ENCODE measurements at regions not wholly inside any gene's neighbourhood (a gene's known extent, or its start where the extent isn't known, plus 50 kb on each side); places are given as distances from the start of the nearest gene placed in this dataset.

GRCh38 chrX:123064053-123064452, 120.0 kb upstream of the GRIA3 start:
- intact Hi-C loops (cut with DNase I) = no loop called here
- no peak for TF ChIP-seq POLR2A (IDR thresholded peaks at IDR 0.05)
- TF ChIP-seq EP300 (IDR thresholded peaks at IDR 0.05) = no peak
- TF ChIP-seq CTCF (IDR thresholded peaks at IDR 0.05) = no peak
- no peaks in the 10 kb centered on the region for H3K4me1 ChIP-seq (ENCODE audit: insufficient read depth)
- H3K36me3 ChIP-seq = no peaks in the 10 kb centered on the region
- no peak overlapping the region for H3K27ac ChIP-seq
- H3K9me3 ChIP-seq = no peaks in the 10 kb centered on the region
- no peaks in the 10 kb centered on the region for H3K27me3 ChIP-seq
- no peak for DNase-seq
- no peak overlapping the region for H3K4me3 ChIP-seq

GRCh38 chrX:123072686-123073385, 111.2 kb upstream of the GRIA3 start:
- Histone ChIP-seq H3K4me1 (ENCODE audit: insufficient read depth) (no peaks in the 10 kb centered on the region), H3K27ac (no peak overlapping the region), H3K9me3 (no peaks in the 10 kb centered on the region), H3K27me3 (no peaks in the 10 kb centered on the region), H3K36me3 (no peaks in the 10 kb centered on the region), H3K4me3 (no peak overlapping the region)
- no peak for TF ChIP-seq POLR2A (IDR thresholded peaks at IDR 0.05)
- TF ChIP-seq EP300 (IDR thresholded peaks at IDR 0.05) = no peak
- no peak for TF ChIP-seq CTCF (IDR thresholded peaks at IDR 0.05)
- 60 to 69% (median 61%) methylated on average over 3 of the region's 3 CpGs for WGBS, 3 donors
- intact Hi-C loops (cut with DNase I) = no loop called here
- no peak for DNase-seq

- H3K9me3 ChIP-seq = no peaks in the 10 kb centered on the region
- WGBS, 3 donors = 45 to 56% (median 54%) methylated on average over 4 of the region's 4 CpGs
- no peaks in the 10 kb centered on the region for H3K4me1 ChIP-seq (ENCODE audit: insufficient read depth)
- no peak overlapping the region for H3K27ac ChIP-seq
- intact Hi-C loops (cut with DNase I) = no loop called here
- TF ChIP-seq POLR2A (IDR thresholded peaks at IDR 0.05) (no peak), EP300 (IDR thresholded peaks at IDR 0.05) (no peak)
- H3K36me3 ChIP-seq = no peaks in the 10 kb centered on the region
- no peak overlapping the region for H3K4me3 ChIP-seq
- no peaks in the 10 kb centered on the region for H3K27me3 ChIP-seq
- no peak for DNase-seq
Measured at GRCh38 chrX:123075947-123076561, 108.0 kb upstream of the GRIA3 start.

GRCh38 chrX:123077631-123078030, 106.4 kb upstream of the GRIA3 start:
- H3K4me3 ChIP-seq = no peak overlapping the region
- no peaks in the 10 kb centered on the region for H3K9me3 ChIP-seq
- H3K4me1 ChIP-seq (ENCODE audit: insufficient read depth) = no peaks in the 10 kb centered on the region
- no peak overlapping the region for H3K27ac ChIP-seq
- TF ChIP-seq EP300 (IDR thresholded peaks at IDR 0.05) = no peak
- TF ChIP-seq CTCF (IDR thresholded peaks at IDR 0.05) = no peak
- TF ChIP-seq POLR2A (IDR thresholded peaks at IDR 0.05) = no peak
- H3K36me3 ChIP-seq = no peaks in the 10 kb centered on the region
- no peaks in the 10 kb centered on the region for H3K27me3 ChIP-seq
- intact Hi-C loops (cut with DNase I) = no loop called here
- no peak for DNase-seq

GRCh38 chrX:123080065-123080464, 104.0 kb upstream of the GRIA3 start:
- WGBS, 3 donors = 50 to 66% (median 55%) methylated on average over 4 of the region's 4 CpGs
- intact Hi-C loops (cut with DNase I) = no loop called here
- TF ChIP-seq CTCF (IDR thresholded peaks at IDR 0.05) (no peak), POLR2A (IDR thresholded peaks at IDR 0.05) (no peak), EP300 (IDR thresholded peaks at IDR 0.05) (no peak)
- H3K4me3 ChIP-seq = no peak overlapping the region
- no peak for DNase-seq
- no peaks in the 10 kb centered on the region for H3K9me3 ChIP-seq
- H3K27ac ChIP-seq = no peak overlapping the region
- H3K4me1 ChIP-seq (ENCODE audit: insufficient read depth) = no peaks in the 10 kb centered on the region
- H3K36me3 ChIP-seq = no peaks in the 10 kb centered on the region
- no peaks in the 10 kb centered on the region for H3K27me3 ChIP-seq

Data from ovary (tissue), 7 donors.